SK-N-SH (cell line): ENCODE measurements at regions not wholly inside any gene's neighbourhood (a gene's known extent, or its start where the extent isn't known, plus 50 kb on each side); places are given as distances from the start of the nearest gene placed in this dataset.

Experiments used
- CTCF ChIA-PET: fragments of 300-600, 350-600 bp; formaldehyde crosslinking; extraction: SDS; loops from one replicate; lab custom pipeline; 2021; lab: Yijun Ruan, JAX
- POLR2A ChIA-PET: fragments of 350-600 bp; sonication (Branson Sonifier 250); formaldehyde crosslinking; extraction: SDS; loops from one replicate; lab custom pipeline; 2020; ENCODE audit warnings: antibody characterized with exemption, inconsistent platforms; lab: Yijun Ruan, JAX
- DNase-seq: peaks from one replicate; pipeline ENCODE4 v3.0.0; 2012
- H2AFZ ChIP-seq: fragments of 200-600 bp; sonication (generic); 2 replicates; pipeline ENCODE4 v1.8.1; 2016; ENCODE audit warnings: antibody characterized with exemption, mild to moderate bottlenecking, low read depth
- H3F3A ChIP-seq: fragments of 200-600 bp; sonication (generic); replicated peaks from 2 replicates; pipeline ENCODE3; 2016; ENCODE audit warnings: antibody characterized with exemption, mild to moderate bottlenecking; ENCODE audit not compliant: insufficient read depth
- H3K27ac ChIP-seq, 2 experiments: fragments of 200-500 bp in 1 of 2; fragments of 200-600 bp in 1 of 2; sonication (Bioruptor generic) in 1 of 2; sonication (generic), shearing (Covaris generic) in 1 of 2; 2 replicates each; pipeline versions ENCODE4 v1.5.1 to v1.6.1; 2014 to 2016; ENCODE audit warnings: low read depth in 2 of 2, inconsistent platforms in 1 of 2, low read length in 1 of 2, mild to moderate bottlenecking in 1 of 2, mixed read lengths in 1 of 2
- H3K27me3 ChIP-seq: fragments of 200-600 bp; sonication (generic), shearing (Covaris generic); 2 replicates; pipeline ENCODE4 v1.6.1; 2016; ENCODE audit warnings: mixed run types; ENCODE audit not compliant: insufficient read depth
- H3K36me3 ChIP-seq, 2 experiments: fragments of 200-500 bp in 1 of 2; fragments of 200-600 bp in 1 of 2; sonication (Bioruptor generic) in 1 of 2; sonication (generic) in 1 of 2; replicated peaks in 1 of 2; 2 replicates each; pipeline versions ENCODE3 to v1.5.1; 2014 to 2016; ENCODE audit warnings: low read length in 1 of 2, mild to moderate bottlenecking in 1 of 2; ENCODE audit not compliant: insufficient read depth in 2 of 2, control insufficient read depth in 1 of 2
- H3K4me1 ChIP-seq, 2 experiments: fragments of 200-500 bp in 1 of 2; fragments of 200-600 bp in 1 of 2; sonication (Bioruptor generic) in 1 of 2; sonication (generic), shearing (Covaris generic) in 1 of 2; 2 replicates each; pipeline versions ENCODE4 v1.5.1 to v1.6.1; 2014 to 2016; ENCODE audit warnings: low read depth in 1 of 2, low read length in 1 of 2, mixed run types in 1 of 2; ENCODE audit not compliant: insufficient read depth in 2 of 2, control insufficient read depth in 1 of 2
- H3K4me2 ChIP-seq: fragments of 200-600 bp; sonication (generic), shearing (Covaris generic); 2 replicates; pipeline ENCODE4 v1.6.1; 2017; ENCODE audit warnings: mixed run types
- H3K4me3 ChIP-seq, 2 experiments: fragments of 200-500 bp in 1 of 2; fragments of 200-600 bp in 1 of 2; sonication (Bioruptor generic) in 1 of 2; sonication (generic), shearing (Covaris generic) in 1 of 2; 2 replicates each; pipeline versions ENCODE4 v1.5.1 to v1.8.1; 2014 to 2016; ENCODE audit warnings: low read depth in 2 of 2, inconsistent platforms in 1 of 2, low read length in 1 of 2, mild to moderate bottlenecking in 1 of 2, mixed read lengths in 1 of 2, moderate library complexity in 1 of 2
- H3K79me2 ChIP-seq: fragments of 200-600 bp; sonication (generic); 2 replicates; pipeline ENCODE4 v1.8.1; 2017; ENCODE audit warnings: mild to moderate bottlenecking; ENCODE audit not compliant: insufficient read depth
- H3K9ac ChIP-seq: fragments of 200-600 bp; sonication (generic); 2 replicates; pipeline ENCODE4 v1.6.1; 2017; ENCODE audit warnings: mixed run types
- H3K9me2 ChIP-seq: fragments of 200-600 bp; sonication (generic); 2 replicates; pipeline ENCODE4 v1.6.1; 2017; ENCODE audit warnings: mixed run types
- H3K9me3 ChIP-seq: fragments of 200-600 bp; sonication (generic); 2 replicates; pipeline ENCODE4 v1.6.1; 2017; ENCODE audit warnings: mixed run types, mild to moderate bottlenecking, moderate library complexity
- H4K20me1 ChIP-seq: fragments of 200-600 bp; sonication (generic); 2 replicates; pipeline ENCODE4 v1.6.1; 2017; ENCODE audit warnings: mild to moderate bottlenecking, mixed run types; ENCODE audit not compliant: insufficient read depth
- ELF1 ChIP-seq: IDR thresholded peaks from 2 replicates; pipeline ENCODE4 v1.4.0; 2012
- FOSL2 ChIP-seq: IDR thresholded peaks from 2 replicates; pipeline ENCODE4 v1.4.0; 2012; ENCODE audit warnings: low read depth, mild to moderate bottlenecking, moderate library complexity, borderline replicate concordance
- FOXJ3 ChIP-seq: sonication (generic); formaldehyde crosslinking; IDR thresholded peaks from 2 replicates; pipeline ENCODE4 v1.5.1; 2020; ENCODE audit warnings: mild to moderate bottlenecking, missing genetic modification reagents
- GABPA ChIP-seq: IDR thresholded peaks from 2 replicates; pipeline ENCODE4 v1.4.0; 2012; ENCODE audit warnings: low read depth, mild to moderate bottlenecking
- JUND ChIP-seq: IDR thresholded peaks from 2 replicates; pipeline ENCODE4 v1.4.0; 2012
- MEF2A ChIP-seq: IDR thresholded peaks from 2 replicates; pipeline ENCODE4 v1.4.0; 2012; ENCODE audit warnings: low read depth, borderline replicate concordance
- MXI1 ChIP-seq: IDR thresholded peaks from 2 replicates; pipeline ENCODE4 v1.6.1; 2012; ENCODE audit warnings: mild to moderate bottlenecking, low read depth, low read length, improper control_type of control experiment
- RCOR1 ChIP-seq: fragments of 150-350 bp; IDR thresholded peaks from 2 replicates; pipeline ENCODE4 v1.6.1; 2017; ENCODE audit warnings: antibody characterized with exemption, low read length
- RFX5 ChIP-seq: IDR thresholded peaks from 2 replicates; pipeline ENCODE4 v1.6.1; 2012; ENCODE audit warnings: mild to moderate bottlenecking, improper control_type of control experiment, low read length
- RXRA ChIP-seq: IDR thresholded peaks from 2 replicates; pipeline ENCODE4 v1.4.0; 2012; ENCODE audit warnings: low read depth, mild to moderate bottlenecking, borderline replicate concordance
- TCF12 ChIP-seq: IDR thresholded peaks from 2 replicates; pipeline ENCODE4 v1.4.0; 2012
- TEAD4 ChIP-seq: IDR thresholded peaks from 2 replicates; pipeline ENCODE4 v1.4.0; 2012; ENCODE audit warnings: mild to moderate bottlenecking, borderline replicate concordance; ENCODE audit not compliant: insufficient read depth
- USF2 ChIP-seq: fragments of 150-350 bp; IDR thresholded peaks from 2 replicates; pipeline ENCODE4 v1.6.1; 2017; ENCODE audit warnings: antibody characterized with exemption, low read length, low read depth, borderline replicate concordance
- TF ChIP-seq, protein P1 (sequence below): IDR thresholded peaks from 2 replicates; pipeline ENCODE4 v1.6.1; 2012; ENCODE audit warnings: mild to moderate bottlenecking, low read depth, low read length, moderate library complexity
- TF ChIP-seq, protein P2 (sequence below): IDR thresholded peaks from 2 replicates; pipeline ENCODE4 v1.4.0; 2012; ENCODE audit warnings: low read depth, borderline replicate concordance
- TF ChIP-seq, protein P3 (sequence below): fragments of 200-600 bp; sonication (generic); IDR thresholded peaks from 2 replicates; pipeline ENCODE4 v1.6.1; 2017; ENCODE audit warnings: antibody characterized with exemption, mild to moderate bottlenecking, moderate library complexity
- TF ChIP-seq, protein P4 (sequence below): IDR thresholded peaks from 2 replicates; pipeline ENCODE4; 2012
- TF ChIP-seq, protein P5 (sequence below): fragments of 150-350 bp; IDR thresholded peaks from 2 replicates; pipeline ENCODE4 v1.6.1; 2016; ENCODE audit warnings: mild to moderate bottlenecking, low read depth, low read length

- Histone ChIP-seq H4K20me1 (no peaks in the 10 kb centered on the region), H3K27me3 (no peaks in the 10 kb centered on the region), H3K4me3 (no peak overlapping the region), H3K9ac (no peak overlapping the region), H3K4me2 (no peak overlapping the region), H3K4me1 (no peaks in the 10 kb centered on the region), H3F3A (no peaks in the 10 kb centered on the region), H3K27ac (no peak overlapping the region), H3K36me3 (peaks cover 0 to 9% of the 10 kb centered on the region in 2 experiments), H3K79me2 (no peaks in the 10 kb centered on the region), H2AFZ (no peak overlapping the region), H3K9me3 (0 out of 2 replicates have a peak, but pooled peaks cover 11% of the 10 kb centered on the region), H3K9me2 (no peaks in the 10 kb centered on the region)
- TF ChIP-seq RCOR1 (no peak), USF2 (no peak), RXRA (no peak), ELF1 (no peak), MEF2A (no peak), GABPA (no peak), RFX5 (no peak), FOSL2 (no peak), FOXJ3 (CRISPR knock-in tag) (no peak), TCF12 (no peak), TEAD4 (no peak), MXI1 (no peak), JUND (no peak)
- TF ChIP-seq, protein P1, sequence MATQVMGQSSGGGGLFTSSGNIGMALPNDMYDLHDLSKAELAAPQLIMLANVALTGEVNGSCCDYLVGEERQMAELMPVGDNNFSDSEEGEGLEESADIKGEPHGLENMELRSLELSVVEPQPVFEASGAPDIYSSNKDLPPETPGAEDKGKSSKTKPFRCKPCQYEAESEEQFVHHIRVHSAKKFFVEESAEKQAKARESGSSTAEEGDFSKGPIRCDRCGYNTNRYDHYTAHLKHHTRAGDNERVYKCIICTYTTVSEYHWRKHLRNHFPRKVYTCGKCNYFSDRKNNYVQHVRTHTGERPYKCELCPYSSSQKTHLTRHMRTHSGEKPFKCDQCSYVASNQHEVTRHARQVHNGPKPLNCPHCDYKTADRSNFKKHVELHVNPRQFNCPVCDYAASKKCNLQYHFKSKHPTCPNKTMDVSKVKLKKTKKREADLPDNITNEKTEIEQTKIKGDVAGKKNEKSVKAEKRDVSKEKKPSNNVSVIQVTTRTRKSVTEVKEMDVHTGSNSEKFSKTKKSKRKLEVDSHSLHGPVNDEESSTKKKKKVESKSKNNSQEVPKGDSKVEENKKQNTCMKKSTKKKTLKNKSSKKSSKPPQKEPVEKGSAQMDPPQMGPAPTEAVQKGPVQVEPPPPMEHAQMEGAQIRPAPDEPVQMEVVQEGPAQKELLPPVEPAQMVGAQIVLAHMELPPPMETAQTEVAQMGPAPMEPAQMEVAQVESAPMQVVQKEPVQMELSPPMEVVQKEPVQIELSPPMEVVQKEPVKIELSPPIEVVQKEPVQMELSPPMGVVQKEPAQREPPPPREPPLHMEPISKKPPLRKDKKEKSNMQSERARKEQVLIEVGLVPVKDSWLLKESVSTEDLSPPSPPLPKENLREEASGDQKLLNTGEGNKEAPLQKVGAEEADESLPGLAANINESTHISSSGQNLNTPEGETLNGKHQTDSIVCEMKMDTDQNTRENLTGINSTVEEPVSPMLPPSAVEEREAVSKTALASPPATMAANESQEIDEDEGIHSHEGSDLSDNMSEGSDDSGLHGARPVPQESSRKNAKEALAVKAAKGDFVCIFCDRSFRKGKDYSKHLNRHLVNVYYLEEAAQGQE = no peak
- TF ChIP-seq, protein P2, sequence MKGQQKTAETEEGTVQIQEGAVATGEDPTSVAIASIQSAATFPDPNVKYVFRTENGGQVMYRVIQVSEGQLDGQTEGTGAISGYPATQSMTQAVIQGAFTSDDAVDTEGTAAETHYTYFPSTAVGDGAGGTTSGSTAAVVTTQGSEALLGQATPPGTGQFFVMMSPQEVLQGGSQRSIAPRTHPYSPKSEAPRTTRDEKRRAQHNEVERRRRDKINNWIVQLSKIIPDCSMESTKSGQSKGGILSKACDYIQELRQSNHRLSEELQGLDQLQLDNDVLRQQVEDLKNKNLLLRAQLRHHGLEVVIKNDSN = no peak
- TF ChIP-seq, protein P3, sequence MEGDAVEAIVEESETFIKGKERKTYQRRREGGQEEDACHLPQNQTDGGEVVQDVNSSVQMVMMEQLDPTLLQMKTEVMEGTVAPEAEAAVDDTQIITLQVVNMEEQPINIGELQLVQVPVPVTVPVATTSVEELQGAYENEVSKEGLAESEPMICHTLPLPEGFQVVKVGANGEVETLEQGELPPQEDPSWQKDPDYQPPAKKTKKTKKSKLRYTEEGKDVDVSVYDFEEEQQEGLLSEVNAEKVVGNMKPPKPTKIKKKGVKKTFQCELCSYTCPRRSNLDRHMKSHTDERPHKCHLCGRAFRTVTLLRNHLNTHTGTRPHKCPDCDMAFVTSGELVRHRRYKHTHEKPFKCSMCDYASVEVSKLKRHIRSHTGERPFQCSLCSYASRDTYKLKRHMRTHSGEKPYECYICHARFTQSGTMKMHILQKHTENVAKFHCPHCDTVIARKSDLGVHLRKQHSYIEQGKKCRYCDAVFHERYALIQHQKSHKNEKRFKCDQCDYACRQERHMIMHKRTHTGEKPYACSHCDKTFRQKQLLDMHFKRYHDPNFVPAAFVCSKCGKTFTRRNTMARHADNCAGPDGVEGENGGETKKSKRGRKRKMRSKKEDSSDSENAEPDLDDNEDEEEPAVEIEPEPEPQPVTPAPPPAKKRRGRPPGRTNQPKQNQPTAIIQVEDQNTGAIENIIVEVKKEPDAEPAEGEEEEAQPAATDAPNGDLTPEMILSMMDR = no peak
- TF ChIP-seq, protein P4, sequence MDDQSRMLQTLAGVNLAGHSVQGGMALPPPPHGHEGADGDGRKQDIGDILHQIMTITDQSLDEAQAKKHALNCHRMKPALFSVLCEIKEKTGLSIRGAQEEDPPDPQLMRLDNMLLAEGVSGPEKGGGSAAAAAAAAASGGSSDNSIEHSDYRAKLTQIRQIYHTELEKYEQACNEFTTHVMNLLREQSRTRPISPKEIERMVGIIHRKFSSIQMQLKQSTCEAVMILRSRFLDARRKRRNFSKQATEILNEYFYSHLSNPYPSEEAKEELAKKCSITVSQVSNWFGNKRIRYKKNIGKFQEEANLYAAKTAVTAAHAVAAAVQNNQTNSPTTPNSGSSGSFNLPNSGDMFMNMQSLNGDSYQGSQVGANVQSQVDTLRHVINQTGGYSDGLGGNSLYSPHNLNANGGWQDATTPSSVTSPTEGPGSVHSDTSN = no peak
- TF ChIP-seq, protein P5, sequence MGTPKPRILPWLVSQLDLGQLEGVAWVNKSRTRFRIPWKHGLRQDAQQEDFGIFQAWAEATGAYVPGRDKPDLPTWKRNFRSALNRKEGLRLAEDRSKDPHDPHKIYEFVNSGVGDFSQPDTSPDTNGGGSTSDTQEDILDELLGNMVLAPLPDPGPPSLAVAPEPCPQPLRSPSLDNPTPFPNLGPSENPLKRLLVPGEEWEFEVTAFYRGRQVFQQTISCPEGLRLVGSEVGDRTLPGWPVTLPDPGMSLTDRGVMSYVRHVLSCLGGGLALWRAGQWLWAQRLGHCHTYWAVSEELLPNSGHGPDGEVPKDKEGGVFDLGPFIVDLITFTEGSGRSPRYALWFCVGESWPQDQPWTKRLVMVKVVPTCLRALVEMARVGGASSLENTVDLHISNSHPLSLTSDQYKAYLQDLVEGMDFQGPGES = no peak
- POLR2A ChIA-PET = no interaction called here
- CTCF ChIA-PET = no interaction called here
- no peak for DNase-seq
Observed at GRCh38 chr10:52583336-52583735, 189.2 kb downstream of the MBL2 start.
